ENCODE measurements at regions not wholly inside any gene's neighbourhood (a gene's known extent, or its start where the extent isn't known, plus 50 kb on each side); places are given as distances from the start of the nearest gene placed in this dataset.
A peak's percentile ranks its signal among the peaks of the same experiment; 100 is the strongest.
"Not testable (repeated sequence)": the region's sequence is repeated elsewhere in the genome, so short reads cannot be mapped to it uniquely, and the experiment has no call there.

DNA sequence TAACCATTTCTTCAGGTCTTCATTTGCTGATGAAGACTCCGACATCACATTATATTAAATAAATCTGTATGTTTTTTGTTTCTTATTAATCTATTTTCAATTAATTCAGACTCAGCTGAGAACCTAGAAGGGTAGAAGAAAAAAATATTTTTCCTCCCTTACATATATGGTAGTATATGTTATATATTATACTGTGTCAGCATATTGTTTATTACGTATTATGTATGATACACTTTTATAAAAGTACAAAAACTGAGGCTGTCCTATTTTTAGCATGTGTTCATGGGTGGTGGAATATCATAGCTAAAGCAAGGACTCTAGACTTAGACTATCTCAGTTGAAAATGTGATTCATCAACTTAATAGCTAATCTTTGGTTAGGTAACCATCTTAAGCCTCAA, 149.3 kb downstream of the CENPC start:
- no peak for ATAC-seq
- Histone ChIP-seq H3K9me3 (peaks cover 0 to 5% (median 0%) of the 10 kb centered on the region in 11 donors), H3K4me1 (no peaks in the 10 kb centered on the region), H3K36me3 (no peaks in the 10 kb centered on the region), H3K27me3 (peaks cover 0 to 8% (median 0%) of the 10 kb centered on the region in 7 donors), H3K27ac (no peak overlapping the region), H3K4me3 (no peak overlapping the region)
- TF ChIP-seq, protein P1, sequence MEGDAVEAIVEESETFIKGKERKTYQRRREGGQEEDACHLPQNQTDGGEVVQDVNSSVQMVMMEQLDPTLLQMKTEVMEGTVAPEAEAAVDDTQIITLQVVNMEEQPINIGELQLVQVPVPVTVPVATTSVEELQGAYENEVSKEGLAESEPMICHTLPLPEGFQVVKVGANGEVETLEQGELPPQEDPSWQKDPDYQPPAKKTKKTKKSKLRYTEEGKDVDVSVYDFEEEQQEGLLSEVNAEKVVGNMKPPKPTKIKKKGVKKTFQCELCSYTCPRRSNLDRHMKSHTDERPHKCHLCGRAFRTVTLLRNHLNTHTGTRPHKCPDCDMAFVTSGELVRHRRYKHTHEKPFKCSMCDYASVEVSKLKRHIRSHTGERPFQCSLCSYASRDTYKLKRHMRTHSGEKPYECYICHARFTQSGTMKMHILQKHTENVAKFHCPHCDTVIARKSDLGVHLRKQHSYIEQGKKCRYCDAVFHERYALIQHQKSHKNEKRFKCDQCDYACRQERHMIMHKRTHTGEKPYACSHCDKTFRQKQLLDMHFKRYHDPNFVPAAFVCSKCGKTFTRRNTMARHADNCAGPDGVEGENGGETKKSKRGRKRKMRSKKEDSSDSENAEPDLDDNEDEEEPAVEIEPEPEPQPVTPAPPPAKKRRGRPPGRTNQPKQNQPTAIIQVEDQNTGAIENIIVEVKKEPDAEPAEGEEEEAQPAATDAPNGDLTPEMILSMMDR (IDR thresholded peaks at IDR 0.05), result no peak
- intact Hi-C loops (cut with DNase I), result no loop called here
- WGBS, 2 donors, result 93 to 94% methylated on average over 2 of the region's 2 CpGs
- no peak for DNase-seq

DNA sequence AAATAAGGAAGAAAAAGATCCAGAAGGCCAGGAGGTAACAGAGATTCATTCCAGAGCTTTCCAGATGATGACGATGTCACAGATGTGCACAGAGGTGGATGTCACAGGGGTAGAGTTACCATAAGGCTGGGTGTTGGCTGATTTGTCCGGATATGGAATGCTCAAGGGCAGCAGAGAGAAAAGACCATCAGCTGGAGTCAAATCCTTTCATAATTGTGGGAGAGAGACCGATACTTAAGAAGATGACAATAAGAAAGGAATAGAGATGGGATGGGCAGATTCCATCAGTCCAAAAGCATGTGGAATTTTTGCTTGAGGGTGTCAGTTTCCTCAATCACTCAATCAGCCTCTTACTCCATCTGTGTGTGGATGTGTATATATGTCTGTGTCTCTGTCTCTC, 150.4 kb downstream of the CENPC start:
- no peak overlapping the region for H3K27ac ChIP-seq
- DNase-seq, result no peak
- H3K27me3 ChIP-seq, result peaks cover 0 to 8% (median 0%) of the 10 kb centered on the region in 7 donors
- intact Hi-C loops (cut with DNase I), result no loop called here
- no peaks in the 10 kb centered on the region for H3K4me1 ChIP-seq
- no peak overlapping the region for H3K4me3 ChIP-seq
- 60 to 66% methylated on average over 3 of the region's 3 CpGs for WGBS, 2 donors
- H3K36me3 ChIP-seq, result no peaks in the 10 kb centered on the region
- no peak for ATAC-seq
- peaks cover 0 to 5% (median 0%) of the 10 kb centered on the region in 11 donors for H3K9me3 ChIP-seq
- TF ChIP-seq, protein P1 (IDR thresholded peaks at IDR 0.05), result no peak

DNA sequence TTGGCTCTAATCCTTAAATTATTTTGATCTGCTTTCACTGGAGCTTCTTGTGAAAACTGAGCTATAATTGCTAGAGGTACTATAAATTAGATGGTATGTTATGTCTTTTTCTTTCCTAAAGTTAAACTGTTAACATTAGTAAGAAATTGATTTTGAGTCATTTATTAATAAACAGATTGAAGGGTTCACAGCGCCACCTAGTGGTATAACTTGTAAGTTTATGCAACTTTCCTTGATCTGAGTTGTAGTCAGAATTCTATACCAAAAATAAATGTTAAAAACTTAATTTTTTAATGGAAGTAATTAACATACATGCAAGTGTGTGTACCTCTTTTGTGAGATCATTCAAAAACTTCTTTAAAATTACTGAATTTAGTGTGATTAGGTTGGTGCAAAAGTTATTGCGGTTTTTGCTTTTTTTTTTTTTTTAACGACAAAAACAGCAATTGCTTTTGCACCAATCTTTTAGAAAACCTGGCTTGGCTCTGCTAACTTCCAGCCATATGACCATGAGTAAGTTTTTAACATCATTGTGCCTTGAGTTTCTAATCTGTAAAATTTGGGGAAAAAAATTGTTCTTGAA, 151.5 kb downstream of the CENPC start:
- H3K27me3 ChIP-seq, result peaks cover 0 to 8% (median 0%) of the 10 kb centered on the region in 7 donors
- no peaks in the 10 kb centered on the region for H3K4me1 ChIP-seq
- WGBS, 2 donors, result 60 to 62% methylated on average over 3 of the region's 3 CpGs
- DNase-seq, result no peak
- H3K27ac ChIP-seq, result no peak overlapping the region
- TF ChIP-seq, protein P1 (IDR thresholded peaks at IDR 0.05), result peak; percentile 63 to 84 (median 80)
- H3K4me3 ChIP-seq, result no peak overlapping the region
- no peaks in the 10 kb centered on the region for H3K36me3 ChIP-seq
- ATAC-seq, result no peak
- peaks cover 0 to 5% (median 0%) of the 10 kb centered on the region in 11 donors for H3K9me3 ChIP-seq
- intact Hi-C loops (cut with DNase I), result no loop called here

DNA sequence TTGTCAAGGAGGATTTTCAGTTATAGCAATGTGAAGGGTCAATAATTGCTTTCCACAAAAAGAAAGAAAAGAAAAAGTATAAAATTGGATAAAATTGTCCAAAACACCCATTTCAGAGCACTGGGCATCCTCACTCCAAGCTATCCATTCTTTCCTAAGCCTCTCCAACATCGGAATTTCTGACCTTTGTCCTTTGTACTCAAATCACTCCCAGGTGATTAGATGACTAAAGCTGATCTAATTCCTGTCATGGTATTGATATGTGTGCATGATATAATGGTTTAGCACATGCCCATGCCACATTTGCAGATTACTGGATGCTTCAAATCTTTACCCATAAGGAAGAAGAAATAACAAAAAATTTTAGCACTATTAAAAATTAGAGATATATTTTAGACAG, 152.3 kb downstream of the CENPC start:
- H3K36me3 ChIP-seq, result no peaks in the 10 kb centered on the region
- no peak for ATAC-seq
- no peak overlapping the region for H3K27ac ChIP-seq
- intact Hi-C loops (cut with DNase I), result no loop called here
- peaks cover 0 to 8% (median 0%) of the 10 kb centered on the region in 7 donors for H3K27me3 ChIP-seq
- peaks cover 0 to 3% (median 0%) of the 10 kb centered on the region in 11 donors for H3K9me3 ChIP-seq
- 58 to 68% methylated on average over 1 of the region's 1 CpG for WGBS, 2 donors
- H3K4me1 ChIP-seq, result no peaks in the 10 kb centered on the region
- TF ChIP-seq, protein P1 (IDR thresholded peaks at IDR 0.05), result no peak
- no peak for DNase-seq
- H3K4me3 ChIP-seq, result no peak overlapping the region

DNA sequence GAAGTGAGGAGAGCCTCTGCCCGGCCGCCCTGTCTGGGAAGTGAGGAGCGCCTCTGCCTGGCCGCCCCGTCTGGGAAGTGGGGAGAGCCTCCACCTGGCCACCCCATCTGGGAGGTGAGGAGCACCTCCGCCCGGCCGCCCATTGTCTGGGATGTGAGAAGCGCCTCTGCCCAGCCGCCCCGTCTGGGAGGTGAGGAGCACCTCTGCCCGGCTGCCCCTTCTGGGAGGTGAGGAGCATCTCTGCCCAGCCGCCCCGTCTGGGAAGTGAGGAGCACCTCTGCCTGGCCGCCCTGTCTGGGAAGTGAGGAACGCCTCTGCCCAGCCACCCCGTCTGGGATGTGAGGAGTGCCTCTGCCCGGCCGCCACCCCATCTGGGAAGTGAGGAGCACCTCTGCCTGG, 163.9 kb downstream of the CENPC start:
- DNase-seq; H3K4me3 ChIP-seq; H3K4me1 ChIP-seq; H3K27me3 ChIP-seq; H3K9me3 ChIP-seq; intact Hi-C loops (cut with DNase I); H3K27ac ChIP-seq; H3K36me3 ChIP-seq; ATAC-seq: not testable (repeated sequence)
- 93 to 96% methylated on average over 19 of the region's 19 CpGs for WGBS, 2 donors

DNA sequence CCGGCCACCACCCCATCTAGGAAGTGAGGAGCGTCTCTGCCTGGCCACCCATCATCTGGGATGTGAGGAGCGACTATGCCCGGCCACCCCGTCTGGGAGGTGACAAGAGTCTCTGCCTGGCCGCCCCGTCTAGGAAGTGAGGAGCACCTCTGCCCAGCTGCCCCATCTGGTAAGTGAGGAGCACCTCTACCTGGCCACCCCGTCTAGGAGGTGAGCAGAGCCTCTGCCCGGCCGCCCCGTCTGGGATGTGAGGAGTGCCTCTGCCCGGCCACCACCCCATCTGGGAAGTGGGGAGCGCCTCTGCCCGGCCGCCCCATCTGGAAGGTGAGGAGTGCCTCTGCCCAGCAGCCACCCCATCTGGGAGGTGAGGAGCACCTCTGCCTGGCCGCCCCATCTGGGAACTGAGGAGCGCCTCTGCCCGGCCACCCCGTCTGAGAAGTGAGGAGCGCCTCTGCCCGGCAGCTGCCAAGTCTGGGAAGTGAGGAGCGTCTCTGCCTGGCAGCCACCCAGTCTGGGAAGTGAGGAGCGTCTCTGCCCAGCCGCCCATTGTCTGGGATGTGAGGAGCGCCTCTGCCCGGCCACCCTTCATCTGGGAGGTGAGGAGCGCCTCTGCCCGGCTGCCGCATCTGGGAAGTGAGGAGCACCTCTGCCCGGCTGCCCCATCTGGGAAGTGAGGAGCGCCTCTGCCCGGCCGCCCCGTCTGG, 164.4 kb downstream of the CENPC start:
- intact Hi-C loops (cut with DNase I); H3K4me3 ChIP-seq; H3K27ac ChIP-seq; H3K36me3 ChIP-seq; DNase-seq; ATAC-seq; H3K4me1 ChIP-seq; H3K27me3 ChIP-seq; H3K9me3 ChIP-seq: not testable (repeated sequence)
- 90 to 96% methylated on average over 33 to 34 of the region's 34 CpGs for WGBS, 2 donors

Measured in heart right ventricle (tissue), 16 donors.